ENCODE measurements at regions not wholly inside any gene's neighbourhood (a gene's known extent, or its start where the extent isn't known, plus 50 kb on each side); places are given as distances from the start of the nearest gene placed in this dataset.

DNA sequence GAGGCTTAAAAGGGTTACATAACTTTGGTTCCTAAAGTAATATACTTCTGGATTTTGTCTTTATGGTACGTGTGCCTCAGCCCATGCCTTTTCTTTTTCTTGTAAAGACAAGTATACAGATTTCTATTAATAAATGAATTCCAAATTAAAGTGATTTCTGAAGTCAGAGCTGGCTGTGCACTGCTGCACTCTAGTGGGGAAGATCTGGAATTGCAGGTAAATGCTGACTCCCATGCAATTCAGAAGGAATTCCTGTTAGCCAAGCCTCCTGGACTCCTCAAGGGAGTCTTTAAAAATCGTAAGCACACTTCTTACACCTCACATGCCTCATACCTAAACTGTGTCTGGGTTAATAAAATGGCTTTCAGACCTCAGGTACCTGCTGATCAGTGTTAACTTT, 118.4 kb upstream of the SLC7A1 start:
- DNase-seq (ENCODE audit: low read depth), result no peak
- TF ChIP-seq, protein P1, sequence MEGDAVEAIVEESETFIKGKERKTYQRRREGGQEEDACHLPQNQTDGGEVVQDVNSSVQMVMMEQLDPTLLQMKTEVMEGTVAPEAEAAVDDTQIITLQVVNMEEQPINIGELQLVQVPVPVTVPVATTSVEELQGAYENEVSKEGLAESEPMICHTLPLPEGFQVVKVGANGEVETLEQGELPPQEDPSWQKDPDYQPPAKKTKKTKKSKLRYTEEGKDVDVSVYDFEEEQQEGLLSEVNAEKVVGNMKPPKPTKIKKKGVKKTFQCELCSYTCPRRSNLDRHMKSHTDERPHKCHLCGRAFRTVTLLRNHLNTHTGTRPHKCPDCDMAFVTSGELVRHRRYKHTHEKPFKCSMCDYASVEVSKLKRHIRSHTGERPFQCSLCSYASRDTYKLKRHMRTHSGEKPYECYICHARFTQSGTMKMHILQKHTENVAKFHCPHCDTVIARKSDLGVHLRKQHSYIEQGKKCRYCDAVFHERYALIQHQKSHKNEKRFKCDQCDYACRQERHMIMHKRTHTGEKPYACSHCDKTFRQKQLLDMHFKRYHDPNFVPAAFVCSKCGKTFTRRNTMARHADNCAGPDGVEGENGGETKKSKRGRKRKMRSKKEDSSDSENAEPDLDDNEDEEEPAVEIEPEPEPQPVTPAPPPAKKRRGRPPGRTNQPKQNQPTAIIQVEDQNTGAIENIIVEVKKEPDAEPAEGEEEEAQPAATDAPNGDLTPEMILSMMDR (IDR thresholded peaks at IDR 0.05; ENCODE audit: low read depth, low read length, missing control alignments), result peak; percentile 76
- H3K4me3 ChIP-seq (ENCODE audit: low read depth, low read length), result no peak overlapping the region

- no peak for DNase-seq (ENCODE audit: low read depth)
- TF ChIP-seq, protein P1 (IDR thresholded peaks at IDR 0.05; ENCODE audit: low read depth, low read length, missing control alignments), result no peak
- no peak overlapping the region for H3K4me3 ChIP-seq (ENCODE audit: low read depth, low read length)
Observed at GRCh38 chr13:29711776-29712175, 116.3 kb upstream of the SLC7A1 start.

GRCh38 chr13:29710511-29710910, 115.0 kb upstream of the SLC7A1 start:
- H3K4me3 ChIP-seq (ENCODE audit: low read depth, low read length), result no peak overlapping the region
- DNase-seq (ENCODE audit: low read depth), result no peak
- TF ChIP-seq, protein P1 (IDR thresholded peaks at IDR 0.05; ENCODE audit: low read depth, low read length, missing control alignments), result no peak

GRCh38 chr13:29709407-29710069, 114.0 kb upstream of the SLC7A1 start:
- TF ChIP-seq, protein P1 (IDR thresholded peaks at IDR 0.05; ENCODE audit: low read depth, low read length, missing control alignments), result no peak
- no peak overlapping the region for H3K4me3 ChIP-seq (ENCODE audit: low read depth, low read length)
- no peak for DNase-seq (ENCODE audit: low read depth)

GRCh38 chr13:29707876-29708543, 112.5 kb upstream of the SLC7A1 start:
- no peak overlapping the region for H3K4me3 ChIP-seq (ENCODE audit: low read depth, low read length)
- DNase-seq (ENCODE audit: low read depth), result no peak
- TF ChIP-seq, protein P1 (IDR thresholded peaks at IDR 0.05; ENCODE audit: low read depth, low read length, missing control alignments), result peak; percentile 78

DNA sequence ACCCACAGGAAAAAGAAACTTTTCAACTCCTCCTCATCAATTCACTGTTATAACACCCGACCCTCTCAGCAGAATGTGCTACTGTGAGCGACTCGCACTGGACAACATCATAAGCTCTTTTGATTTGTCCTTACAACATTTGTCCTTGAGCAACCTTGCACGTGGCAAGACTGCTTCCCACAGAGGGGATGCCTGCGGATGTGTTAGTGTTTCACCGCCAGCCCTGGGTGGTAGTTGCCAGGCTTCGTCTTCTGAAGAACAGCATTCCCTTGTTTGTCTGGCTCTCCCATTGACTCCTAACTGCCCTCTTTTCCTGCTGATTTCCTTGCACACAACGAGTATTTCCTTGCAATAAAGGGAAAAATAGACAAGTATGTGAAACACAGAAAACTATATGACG, 111.4 kb upstream of the SLC7A1 start:
- DNase-seq (ENCODE audit: low read depth), result no peak
- TF ChIP-seq, protein P1 (IDR thresholded peaks at IDR 0.05; ENCODE audit: low read depth, low read length, missing control alignments), result no peak
- no peak overlapping the region for H3K4me3 ChIP-seq (ENCODE audit: low read depth, low read length)

DNA sequence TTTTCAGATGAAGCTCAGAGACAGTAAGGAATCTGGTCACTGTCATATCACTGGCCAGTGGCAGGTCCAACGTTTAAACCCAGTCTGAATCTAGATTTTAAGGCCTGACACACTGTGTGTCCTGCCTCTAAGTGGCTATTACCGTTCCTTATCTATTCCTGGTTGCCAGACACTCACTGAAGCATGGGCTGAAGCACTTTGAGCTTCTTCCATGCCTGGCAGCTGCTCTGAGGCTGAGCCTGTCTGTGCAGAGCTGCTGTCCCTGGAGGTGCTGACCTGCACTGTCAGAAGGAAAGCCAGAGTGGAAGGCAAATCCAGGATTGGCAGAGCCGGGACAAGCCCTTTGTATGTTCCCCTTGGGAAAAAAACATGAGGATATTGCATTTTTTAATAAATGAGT, 109.2 kb upstream of the SLC7A1 start:
- DNase-seq (ENCODE audit: low read depth), result no peak
- no peak overlapping the region for H3K4me3 ChIP-seq (ENCODE audit: low read depth, low read length)
- TF ChIP-seq, protein P1 (IDR thresholded peaks at IDR 0.05; ENCODE audit: low read depth, low read length, missing control alignments), result no peak

All from GM12864 (cell line).